Fibroblast of peridontal ligament (primary cell): ENCODE measurements at regions not wholly inside any gene's neighbourhood (a gene's known extent, or its start where the extent isn't known, plus 50 kb on each side); places are given as distances from the start of the nearest gene placed in this dataset.

Experiments used
- DNase-seq: peaks from one replicate; pipeline ENCODE4 v3.0.0-alpha.2; 2010; ENCODE audit errors: extremely low read depth

DNA sequence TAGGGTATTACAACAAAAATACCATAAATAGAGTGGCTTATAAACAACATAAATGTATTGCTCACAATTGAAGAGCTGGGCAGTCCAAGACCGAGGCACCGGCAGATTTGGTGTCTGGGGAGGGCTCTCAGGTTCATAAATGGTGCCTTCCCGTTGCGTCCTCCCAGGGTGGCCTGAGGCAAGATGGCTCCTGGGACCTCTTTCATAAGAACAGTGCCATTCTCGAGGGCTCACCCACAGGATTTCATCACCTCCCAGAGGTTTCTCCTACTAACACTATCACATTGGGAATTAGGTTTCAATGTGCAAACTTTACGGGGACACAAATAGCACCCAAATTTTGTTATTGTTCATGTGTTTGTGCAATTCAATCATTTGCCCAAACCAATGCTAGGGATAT is 793.5 kb upstream of the HS6ST1 start:
- DNase-seq, result no peak

DNA sequence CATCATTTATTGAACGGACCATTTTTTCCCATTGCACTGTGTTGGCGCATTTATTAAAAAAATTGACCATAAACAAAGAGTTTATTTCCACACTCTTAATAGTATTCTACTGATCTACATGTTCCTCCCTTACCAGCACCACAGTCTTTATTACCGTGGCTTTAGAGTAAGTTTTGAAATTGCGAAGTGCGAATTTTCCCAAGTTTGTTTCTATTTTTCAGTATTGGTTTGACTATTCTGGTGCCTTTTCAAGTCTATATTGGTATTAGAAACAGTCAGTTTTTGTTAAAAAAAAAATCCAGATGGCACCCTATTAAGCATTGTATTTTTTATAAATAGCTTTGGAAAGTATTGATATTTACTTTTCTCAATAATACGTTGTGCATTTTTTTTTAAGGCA is 795.1 kb upstream of the HS6ST1 start:
- DNase-seq, result no peak

DNA sequence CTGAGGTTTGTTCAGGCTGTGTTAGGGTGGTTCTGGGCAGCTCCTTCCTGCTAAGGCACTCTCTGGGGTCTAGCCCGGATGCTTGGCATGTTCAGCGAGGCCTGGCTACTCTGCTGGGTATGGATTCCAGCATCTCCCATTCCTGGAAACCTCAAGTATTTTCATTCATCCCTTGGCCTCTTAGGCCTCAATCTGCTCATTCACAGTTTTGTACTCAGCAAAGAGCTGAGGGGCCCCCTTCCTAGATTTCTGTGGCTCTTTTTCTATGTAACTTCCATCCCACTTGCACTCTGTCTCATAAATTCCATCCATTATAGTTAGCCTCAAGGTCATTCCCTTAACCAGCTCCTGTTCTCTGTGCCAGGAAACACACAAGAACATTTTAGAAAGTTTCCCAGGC is 798.8 kb upstream of the HS6ST1 start:
- DNase-seq, result no peak

DNA sequence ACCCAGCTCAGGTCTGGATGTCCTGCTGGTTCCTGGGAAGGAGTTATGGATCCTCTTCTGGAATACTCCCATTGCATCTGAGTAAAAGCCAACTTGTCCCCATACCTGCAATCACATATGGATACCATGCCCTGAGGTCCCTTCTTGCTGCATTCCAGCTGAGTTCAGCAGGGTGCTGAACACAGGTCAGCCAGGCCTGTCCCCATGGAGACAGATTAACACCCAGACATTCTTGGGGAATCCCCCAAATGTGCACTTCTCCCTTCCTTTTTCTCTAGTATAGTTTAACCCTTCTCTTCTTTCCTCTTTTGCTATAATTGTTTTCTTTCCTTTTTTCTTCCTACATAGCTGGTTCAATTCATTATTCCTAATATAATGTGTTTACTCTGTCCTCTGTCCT is 799.6 kb upstream of the HS6ST1 start:
- DNase-seq, result no peak

DNA sequence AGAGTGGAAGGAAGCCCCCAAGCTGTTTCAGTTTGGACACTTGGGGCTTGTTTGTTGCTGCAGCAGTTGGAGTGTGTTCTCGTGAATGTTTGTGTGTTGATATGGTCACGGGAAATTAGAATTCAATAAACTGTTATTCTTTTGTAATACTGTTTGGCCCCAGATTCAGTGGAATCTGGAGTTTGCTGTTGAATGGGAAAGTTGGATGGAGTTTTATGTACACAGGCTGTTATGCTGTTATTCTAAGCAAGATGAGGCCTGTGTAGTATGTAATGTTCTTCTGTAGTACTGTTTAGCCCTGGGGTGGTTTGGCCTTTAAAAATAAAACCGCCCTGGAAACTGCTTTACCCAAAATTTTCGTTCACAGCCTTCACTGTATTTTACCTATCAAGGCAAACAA is 810.4 kb upstream of the HS6ST1 start:
- no peak for DNase-seq

DNA sequence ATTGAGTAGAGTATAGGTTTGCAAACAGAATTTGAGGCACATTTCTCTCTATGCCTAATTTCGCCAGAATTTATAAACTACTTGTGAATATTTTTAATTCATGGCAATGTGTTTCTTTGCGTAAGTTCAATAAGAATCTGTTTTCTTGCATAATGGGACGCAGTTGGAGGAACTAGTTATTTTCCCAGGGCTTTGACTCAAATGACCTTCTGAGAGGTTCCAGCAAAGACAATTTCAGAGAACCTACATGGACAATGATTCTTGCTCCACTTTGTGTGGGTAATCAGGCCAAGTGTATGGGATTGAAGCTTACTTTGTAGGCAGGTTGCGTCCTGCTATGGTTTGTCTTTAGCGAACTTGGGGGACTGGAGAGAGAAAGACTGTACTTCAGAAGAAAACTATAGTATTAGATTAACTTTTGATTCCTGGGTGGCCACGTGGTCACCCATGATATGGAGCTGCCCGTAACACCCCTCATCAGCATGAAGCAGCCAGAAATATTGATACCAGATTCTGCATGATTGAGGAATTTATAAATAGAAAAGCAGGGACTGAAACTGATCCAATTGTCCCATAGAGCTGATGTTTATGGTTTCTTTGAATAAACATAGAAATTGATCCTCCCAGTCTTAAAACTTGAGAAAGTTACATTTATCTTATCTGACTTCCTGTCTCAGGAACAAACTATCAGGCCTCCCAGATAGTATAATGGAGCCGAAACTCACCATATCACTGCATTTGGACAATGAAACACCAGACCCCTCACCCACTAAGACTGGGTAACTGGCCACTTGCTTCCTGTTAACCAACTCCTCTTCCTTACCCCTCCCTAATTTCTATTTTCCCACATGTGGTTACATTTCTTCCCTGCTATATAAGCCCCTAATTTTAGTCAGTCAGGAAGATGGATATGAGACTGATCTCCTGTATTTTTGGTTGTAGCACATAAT is 815.3 kb upstream of the HS6ST1 start:
- DNase-seq, result no peak

DNA sequence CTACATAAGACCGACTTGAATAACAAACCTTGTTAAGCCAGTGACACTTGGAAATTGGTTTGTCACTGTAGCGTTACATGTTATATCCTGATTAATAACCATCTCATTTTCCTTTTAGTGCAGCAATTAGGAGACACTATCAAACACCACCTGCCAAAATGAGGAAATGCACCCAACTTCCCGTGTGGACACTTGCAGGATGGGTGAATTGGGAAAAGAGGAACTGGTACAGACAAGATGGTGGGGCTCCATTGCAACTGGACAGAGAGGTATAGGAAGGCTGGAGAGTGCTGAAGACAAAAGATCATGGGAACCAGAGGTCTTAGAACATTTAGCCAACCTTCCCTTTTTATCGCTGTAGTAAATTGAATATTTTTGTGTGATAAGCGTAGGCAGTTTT is 816.3 kb upstream of the HS6ST1 start:
- no peak for DNase-seq

DNA sequence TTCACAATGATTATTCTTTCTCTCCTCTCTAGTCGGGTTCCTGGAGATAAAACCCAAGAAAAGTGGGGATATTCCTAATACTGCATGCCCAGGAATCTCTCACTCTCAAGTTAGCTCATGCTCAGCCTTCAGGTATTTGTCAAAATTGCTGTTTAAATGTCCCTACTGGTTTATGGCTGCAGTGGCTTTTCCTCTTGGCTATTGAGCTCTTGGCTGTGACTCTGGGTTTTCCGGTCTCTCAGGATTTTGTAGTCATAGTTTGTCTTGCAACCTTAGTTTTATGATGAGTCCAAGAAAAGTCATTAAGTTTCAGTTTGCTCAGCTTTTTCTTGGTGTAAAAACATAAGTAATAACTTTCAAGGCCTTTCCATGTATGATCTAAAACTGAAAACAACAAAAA is 820.7 kb upstream of the HS6ST1 start:
- DNase-seq, result no peak

DNA sequence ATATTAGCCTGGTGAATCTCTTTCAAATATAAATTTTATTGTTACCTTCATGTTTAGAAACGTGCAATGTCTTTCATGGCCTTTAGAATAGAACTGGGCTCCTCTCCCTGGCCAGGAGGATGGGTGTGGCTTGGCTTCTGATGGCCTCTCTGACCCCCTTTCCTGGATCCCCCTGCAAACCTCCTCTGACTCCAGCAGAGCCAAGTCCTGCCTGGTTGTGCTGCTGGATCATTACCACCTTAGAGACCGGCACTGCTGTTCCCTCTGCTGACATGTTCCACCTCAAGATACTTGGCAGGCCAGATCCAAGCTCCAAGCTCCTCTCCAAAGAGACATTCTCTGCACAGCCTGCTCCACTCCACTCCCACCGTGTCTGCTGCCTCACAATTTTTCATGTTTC is 823.8 kb upstream of the HS6ST1 start:
- DNase-seq, result no peak

DNA sequence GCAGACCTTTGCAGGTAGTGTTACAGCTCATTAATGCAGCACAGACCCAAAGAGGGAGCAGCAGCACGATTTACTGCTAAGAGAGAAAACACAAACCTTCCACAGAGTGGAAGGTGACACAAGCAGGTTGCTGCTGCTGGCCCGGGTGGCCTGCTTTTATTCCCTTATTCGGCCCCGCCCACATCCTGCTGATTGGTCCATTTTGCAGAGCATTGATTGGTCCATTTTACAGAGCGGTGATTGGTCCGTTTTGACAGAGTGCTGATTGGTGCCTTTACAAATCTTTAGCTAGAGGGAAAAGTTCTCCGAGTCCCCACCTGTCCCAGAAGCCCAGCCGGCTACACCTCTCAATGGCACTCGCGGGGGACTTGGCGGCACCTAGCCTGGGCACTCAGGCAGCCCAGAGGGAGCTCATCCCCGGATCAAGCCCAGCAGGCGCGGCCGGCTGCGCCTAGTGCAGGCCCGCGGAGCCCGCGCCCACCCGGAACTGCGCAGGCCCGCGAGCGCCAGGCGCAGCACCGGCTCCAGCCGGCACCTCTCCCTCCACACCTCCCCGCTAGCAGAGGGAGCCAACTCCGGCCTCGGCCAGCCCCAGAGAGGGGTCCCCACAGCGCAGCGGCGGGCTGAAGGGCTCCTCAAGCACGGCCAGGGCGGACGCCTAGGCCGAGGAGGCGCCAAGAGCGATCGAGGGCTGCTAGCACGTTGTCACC is 825.6 kb upstream of the HS6ST1 start:
- DNase-seq, result no peak

DNA sequence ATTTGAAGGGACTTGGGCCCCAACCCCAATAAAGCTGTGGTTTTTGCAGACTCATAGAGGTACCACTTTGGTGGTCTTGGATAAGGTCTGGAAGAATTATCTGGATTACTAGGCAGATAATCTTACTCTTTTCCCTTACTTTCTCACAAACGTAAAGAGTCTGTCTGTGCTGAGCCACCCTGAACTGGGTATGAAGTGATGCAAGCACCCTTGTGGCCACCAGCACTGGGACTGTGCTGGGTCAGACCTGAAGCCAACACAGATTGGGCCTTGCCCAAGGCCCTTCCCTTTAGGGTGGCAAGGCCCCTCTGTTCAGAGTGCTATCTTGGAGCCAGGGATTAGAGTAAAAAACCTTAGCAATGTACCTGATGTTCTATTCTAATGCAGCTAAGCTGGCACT is 827.0 kb upstream of the RAB6C start:
- no peak for DNase-seq

DNA sequence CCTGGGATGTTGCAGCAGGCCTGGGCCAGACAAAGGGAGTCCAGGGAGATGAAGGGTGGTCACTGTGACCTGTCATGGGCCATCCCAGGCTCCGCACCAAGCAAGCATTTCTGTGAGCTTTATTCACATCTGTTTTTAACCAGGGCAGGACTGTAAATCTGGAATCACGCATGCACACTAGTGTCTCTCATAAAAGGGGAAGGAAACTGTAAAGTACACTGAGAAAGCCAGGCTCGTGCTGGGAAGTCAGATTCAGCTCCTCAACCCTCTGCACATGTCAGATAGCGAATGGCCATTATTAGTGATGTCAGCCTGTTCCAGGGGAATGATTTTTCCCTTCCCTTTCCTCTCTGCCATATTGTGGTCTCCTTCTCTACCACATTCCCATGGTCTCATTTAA is 818.6 kb upstream of the RAB6C start:
- DNase-seq, result no peak

DNA sequence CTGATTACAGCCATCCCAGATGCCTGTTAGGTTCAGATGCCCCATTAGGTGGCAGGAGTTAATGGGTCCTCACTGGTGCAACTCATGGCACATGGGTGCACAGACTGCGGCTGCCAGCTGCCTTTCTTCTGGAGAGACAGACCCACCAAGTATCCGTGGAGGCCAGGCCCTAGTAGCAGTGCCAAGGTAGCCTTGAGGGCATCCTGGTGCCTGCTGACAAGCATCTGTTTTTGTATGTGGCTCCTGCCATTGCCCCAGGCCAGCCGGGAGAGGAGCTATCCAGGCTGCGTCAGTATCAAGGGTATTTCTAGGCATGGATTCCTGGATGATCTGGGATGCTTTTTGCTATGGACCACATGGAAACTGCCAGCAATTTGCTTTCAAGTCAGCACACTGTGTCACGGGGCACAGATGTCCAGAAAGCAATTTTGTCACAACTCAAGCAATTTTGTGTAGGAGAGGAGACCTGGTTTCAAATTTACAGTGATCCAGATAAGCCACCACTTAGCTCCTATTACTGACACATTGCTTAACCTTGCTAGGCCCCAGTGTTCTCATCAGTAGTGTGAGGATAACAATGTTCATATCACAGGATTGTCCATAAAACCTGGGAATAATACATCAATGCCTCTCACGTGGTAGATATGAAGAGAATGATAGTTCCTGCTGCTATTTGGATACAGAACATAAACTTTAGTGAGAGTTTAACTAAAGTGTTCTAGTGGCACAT is 815.1 kb upstream of the RAB6C start:
- DNase-seq, result no peak

DNA sequence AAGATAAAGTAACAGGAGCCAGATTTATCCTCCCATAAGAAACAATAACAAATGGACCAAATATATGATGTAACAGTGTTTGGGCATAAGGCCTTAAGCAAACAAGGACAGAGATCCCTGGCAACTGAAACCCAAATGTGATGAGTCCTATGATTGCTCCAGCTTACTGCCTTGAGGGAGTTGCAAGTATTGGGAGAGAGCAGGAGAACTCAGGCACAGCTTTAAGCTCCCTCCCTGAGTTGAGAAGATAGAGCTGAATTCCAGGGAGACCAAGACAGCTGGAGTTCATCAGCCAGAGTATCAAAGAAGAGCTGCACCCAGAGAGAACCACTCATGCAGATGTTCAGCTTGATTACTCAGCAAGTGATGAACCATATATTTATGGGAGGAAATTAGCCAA is 814.5 kb upstream of the RAB6C start:
- no peak for DNase-seq

DNA sequence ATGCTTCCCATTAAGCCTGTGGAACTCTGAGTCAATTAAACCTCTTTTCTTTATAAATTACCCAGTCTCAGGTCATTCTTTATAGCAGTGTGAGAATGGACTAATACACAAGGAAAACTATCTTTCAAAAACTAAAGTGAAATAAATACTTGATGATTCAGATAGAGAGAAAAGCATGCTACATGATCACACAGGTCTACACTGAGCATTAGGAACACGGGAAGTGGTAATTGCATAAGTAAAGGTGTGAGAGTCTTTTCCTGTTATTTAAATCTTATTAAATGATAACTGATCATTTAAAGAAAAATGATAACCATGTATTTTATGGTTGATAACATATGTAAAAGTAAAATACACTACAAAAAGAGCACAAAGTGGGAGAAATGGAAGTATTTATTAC is 812.0 kb upstream of the RAB6C start:
- DNase-seq, result no peak

DNA sequence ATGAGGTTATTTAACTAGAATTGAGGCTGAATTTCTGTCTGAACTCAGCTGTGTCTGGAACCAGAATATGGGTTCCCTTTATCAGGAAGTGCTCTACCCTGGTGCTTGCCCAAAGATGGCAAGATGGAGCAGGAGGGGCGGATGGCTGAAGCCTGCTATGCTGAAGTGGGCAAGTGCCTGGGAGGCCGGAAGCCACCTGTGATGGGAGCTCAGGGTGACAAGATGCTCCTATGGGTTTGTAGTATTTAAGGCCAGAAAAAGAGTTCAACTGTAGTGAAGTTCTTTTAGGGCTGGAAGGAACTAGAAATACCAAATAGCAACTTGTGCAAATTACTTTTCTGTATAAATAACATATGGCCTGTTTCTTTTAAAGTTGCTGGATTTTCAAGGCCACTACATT is 808.9 kb upstream of the RAB6C start:
- no peak for DNase-seq

DNA sequence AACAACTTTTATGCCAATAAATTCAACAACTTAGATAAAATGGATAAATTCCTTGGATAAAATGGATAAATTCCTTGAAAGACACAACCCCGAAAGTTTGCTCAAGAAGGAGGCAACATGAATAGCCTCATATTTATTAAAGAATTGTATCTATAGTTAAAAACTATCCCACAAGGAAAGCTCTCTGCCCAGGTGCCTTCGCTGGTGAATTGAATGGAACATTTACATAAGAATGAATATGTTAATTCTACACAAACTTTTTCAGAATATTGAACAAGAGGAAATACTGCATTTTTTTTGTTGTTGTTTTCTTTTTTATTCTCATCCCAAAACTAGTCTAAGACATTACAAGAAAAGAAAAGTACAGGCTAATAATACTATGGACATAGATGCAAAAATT is 805.3 kb upstream of the RAB6C start:
- DNase-seq, result no peak

DNA sequence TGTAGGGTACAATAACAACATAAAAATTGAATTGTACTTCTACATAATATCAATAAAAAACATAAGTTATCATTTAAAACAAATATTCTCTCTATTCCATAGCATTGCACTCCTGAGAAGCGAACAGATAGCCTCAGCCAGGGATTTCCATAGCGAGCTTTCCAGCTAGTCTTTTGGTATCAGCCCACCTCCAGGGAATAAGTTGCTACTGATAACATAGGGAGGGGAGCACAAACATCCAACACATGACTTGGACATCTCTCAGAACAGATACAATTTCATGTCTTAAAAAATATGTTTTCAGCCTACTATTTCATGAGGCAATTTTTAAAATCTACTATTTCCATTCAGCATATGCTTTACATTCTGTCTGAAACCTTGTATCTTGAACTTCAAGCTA is 804.4 kb upstream of the RAB6C start:
- no peak for DNase-seq

DNA sequence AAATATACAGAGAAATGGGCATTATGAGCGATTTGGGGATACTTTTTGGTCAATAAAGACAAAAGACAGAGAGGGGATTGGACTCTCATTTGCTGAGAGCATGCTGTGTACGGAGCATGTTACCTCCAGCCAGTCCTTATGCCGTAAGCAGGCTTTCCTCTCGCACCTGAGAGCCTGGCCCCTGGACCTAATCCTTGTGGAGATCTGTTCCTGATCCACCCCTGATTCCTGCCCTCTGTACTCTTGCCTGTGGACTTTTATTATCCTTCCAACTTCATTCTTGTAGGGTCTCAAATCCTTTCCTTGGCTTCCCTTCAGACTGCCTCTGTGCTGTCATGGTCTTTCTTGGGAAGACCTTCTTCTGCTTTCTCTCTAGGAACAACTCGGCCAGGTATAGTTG is 803.1 kb upstream of the RAB6C start:
- no peak for DNase-seq

DNA sequence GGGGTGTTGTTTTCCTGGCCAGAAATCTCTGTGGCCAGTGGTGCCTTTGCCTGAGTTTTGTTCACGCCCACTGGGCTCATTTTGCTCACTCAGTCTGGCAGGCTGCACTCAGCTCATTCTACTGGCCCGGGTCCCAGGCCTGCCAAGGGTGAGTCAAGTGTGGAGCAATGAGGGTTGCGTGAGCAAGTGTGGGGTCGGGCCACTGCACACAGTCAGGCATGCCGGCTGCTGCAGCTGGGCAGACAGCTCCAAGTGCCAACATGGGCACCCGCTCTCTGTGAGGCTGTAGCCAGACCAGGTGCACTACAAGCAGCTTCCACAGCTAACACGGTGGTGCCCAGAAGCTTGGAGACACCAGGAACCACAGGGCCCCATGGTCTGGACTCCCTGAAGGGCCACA is 801.1 kb upstream of the RAB6C start:
- DNase-seq, result no peak

DNA sequence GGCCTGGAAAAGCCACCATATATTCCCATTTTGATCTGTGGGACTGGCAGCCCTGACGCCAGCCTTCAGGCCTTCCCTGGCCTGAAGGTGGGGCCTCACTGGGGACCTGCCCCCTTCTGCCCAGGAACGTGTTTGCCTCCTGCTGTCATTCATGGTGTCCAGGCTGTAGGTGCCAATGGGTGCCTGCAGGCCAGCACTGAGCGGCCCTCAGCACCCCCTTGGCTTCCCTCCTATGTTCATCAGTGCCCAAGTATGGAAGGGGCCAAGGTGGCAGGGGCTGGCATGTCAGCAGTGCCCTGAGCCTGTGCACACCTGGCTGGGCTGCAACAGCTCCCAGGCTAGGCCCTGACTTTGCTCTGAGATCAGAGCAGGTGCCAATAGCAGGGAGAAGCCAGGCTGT is 800.3 kb upstream of the RAB6C start:
- DNase-seq, result no peak

DNA sequence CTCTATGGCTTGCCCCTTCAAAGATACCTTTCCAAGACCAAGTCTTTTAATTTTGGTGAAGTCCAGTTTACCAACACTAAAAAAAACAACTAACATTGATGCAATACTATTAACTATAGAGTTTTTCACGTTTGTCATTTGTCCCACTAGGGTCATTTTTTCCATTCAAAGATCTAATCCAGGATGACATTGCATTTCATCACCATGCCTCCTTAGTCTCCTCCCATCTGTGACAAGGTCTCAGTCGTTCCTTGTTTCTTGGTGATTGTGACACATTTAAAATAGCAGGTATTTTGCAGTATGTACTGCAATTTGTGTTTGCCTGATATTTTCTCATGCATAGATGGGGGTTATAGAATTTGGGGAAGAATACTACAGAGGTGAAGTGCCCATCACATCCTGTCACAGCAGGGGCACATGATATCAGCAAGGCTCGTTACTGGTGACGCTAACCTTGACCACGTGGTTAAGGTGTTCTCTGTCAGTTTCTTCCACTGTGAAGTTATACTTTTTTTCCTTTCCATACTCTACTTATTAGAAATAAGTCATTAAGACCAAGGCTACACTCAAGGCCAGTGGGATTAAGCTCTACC is 799.2 kb upstream of the RAB6C start:
- DNase-seq, result no peak
